Activated CD8-positive, alpha-beta memory T cell treated with anti-CD3 and anti-CD28 coated beads, Interleukin-2, amount 50 U/mL, for 48 hours (primary cell): ENCODE measurements at regions not wholly inside any gene's neighbourhood (a gene's known extent, or its start where the extent isn't known, plus 50 kb on each side); places are given as distances from the start of the nearest gene placed in this dataset.

Source experiments
- DNase-seq: peaks from one replicate; pipeline ENCODE4 v3.0.0-alpha.2; 2020

- no peak for DNase-seq
Measured at GRCh38 chr11:128184981-128185380, 402.4 kb downstream of the ETS1 start.

- no peak for DNase-seq
Measured at GRCh38 chr11:128182844-128183243, 404.5 kb downstream of the ETS1 start.

GRCh38 chr11:128181984-128182383 is 405.4 kb downstream of the ETS1 start:
- DNase-seq: no peak

GRCh38 chr11:128181088-128181480 is 406.3 kb downstream of the ETS1 start:
- no peak for DNase-seq

GRCh38 chr11:128180441-128181087 is 406.8 kb downstream of the ETS1 start:
- DNase-seq: no peak

- DNase-seq: no peak
Measured at GRCh38 chr11:128179512-128179911, 407.8 kb downstream of the ETS1 start.

GRCh38 chr11:128179039-128179438 is 408.3 kb downstream of the ETS1 start:
- DNase-seq: no peak

- DNase-seq: no peak
Measured at GRCh38 chr11:128174465-128175291, 412.7 kb downstream of the ETS1 start.

- DNase-seq: peak; percentile 93
Measured at GRCh38 chr11:128172046-128172878, 415.1 kb downstream of the ETS1 start.

- DNase-seq: no peak
Measured at GRCh38 chr11:128171506-128171905, 415.9 kb downstream of the ETS1 start.

- DNase-seq: no peak
Measured at GRCh38 chr11:128165572-128165971, 421.8 kb downstream of the ETS1 start.

- DNase-seq: no peak
Measured at GRCh38 chr11:128164080-128164741, 423.1 kb downstream of the ETS1 start.

GRCh38 chr11:128161994-128162393 is 425.4 kb downstream of the ETS1 start:
- no peak for DNase-seq

- no peak for DNase-seq
Measured at GRCh38 chr11:128161436-128161835, 425.9 kb downstream of the ETS1 start.

- DNase-seq: no peak
Measured at GRCh38 chr11:128158860-128159259, 428.5 kb downstream of the ETS1 start.

- peak; percentile 65 for DNase-seq
Measured at GRCh38 chr11:128157423-128158298, 429.7 kb downstream of the ETS1 start.

- no peak for DNase-seq
Measured at GRCh38 chr11:128156486-128156885, 430.9 kb downstream of the ETS1 start.

GRCh38 chr11:128155590-128155989 is 431.8 kb downstream of the ETS1 start:
- DNase-seq: no peak

- DNase-seq: no peak
Measured at GRCh38 chr11:128153697-128154048, 433.7 kb downstream of the ETS1 start.

GRCh38 chr11:128152796-128153696 is 434.3 kb downstream of the ETS1 start:
- no peak for DNase-seq

GRCh38 chr11:128151780-128152179 is 435.6 kb downstream of the ETS1 start:
- DNase-seq: no peak
